PC-9 (cell line): ENCODE measurements at regions not wholly inside any gene's neighbourhood (a gene's known extent, or its start where the extent isn't known, plus 50 kb on each side); places are given as distances from the start of the nearest gene placed in this dataset.

Experiments
- EZH2 ChIP-seq: fragments of 200-600 bp; sonication (generic); IDR thresholded peaks from 2 replicates; pipeline ENCODE4 v1.8.0; 2017; ENCODE audit warnings: antibody characterized with exemption, low read depth
- TF ChIP-seq, protein P1 (sequence below): fragments of 200-600 bp; sonication (generic); conservative IDR thresholded peaks from 2 replicates; pipeline ENCODE4 v1.6.1; 2017; ENCODE audit warnings: mixed run types, antibody characterized with exemption, mild to moderate bottlenecking, moderate library complexity

GRCh38 chr6:163906006-163906710 is 491.6 kb downstream of the QKI start:
- TF ChIP-seq, protein P1, sequence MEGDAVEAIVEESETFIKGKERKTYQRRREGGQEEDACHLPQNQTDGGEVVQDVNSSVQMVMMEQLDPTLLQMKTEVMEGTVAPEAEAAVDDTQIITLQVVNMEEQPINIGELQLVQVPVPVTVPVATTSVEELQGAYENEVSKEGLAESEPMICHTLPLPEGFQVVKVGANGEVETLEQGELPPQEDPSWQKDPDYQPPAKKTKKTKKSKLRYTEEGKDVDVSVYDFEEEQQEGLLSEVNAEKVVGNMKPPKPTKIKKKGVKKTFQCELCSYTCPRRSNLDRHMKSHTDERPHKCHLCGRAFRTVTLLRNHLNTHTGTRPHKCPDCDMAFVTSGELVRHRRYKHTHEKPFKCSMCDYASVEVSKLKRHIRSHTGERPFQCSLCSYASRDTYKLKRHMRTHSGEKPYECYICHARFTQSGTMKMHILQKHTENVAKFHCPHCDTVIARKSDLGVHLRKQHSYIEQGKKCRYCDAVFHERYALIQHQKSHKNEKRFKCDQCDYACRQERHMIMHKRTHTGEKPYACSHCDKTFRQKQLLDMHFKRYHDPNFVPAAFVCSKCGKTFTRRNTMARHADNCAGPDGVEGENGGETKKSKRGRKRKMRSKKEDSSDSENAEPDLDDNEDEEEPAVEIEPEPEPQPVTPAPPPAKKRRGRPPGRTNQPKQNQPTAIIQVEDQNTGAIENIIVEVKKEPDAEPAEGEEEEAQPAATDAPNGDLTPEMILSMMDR: no peak
- no peak for TF ChIP-seq EZH2
